ENCODE measurements at regions not wholly inside any gene's neighbourhood (a gene's known extent, or its start where the extent isn't known, plus 50 kb on each side); places are given as distances from the start of the nearest gene placed in this dataset.

DNA sequence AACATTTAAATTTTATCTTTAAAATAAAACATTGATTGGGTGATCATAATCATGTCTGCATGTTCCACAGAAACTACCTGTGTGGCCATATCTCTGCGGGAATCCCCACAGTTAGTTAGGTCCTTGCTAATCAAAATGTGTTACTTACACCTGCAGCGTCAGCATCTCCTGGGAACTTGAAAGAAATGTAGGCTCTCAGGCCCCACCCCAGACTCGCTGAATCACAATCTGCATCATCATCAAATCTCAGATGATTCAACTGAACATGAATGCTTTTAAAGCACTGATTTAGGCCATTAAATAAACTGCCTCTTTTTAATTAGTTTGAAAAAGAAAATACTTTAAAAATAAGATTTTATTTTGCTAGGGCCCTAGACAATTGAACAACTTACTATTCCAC, 577.8 kb downstream of the PYDC2 start:
- TF ChIP-seq CTCF (IDR thresholded peaks at IDR 0.05; ENCODE audit: insufficient read depth, low read depth, low read length): no peak
- TF ChIP-seq EZH2 (IDR thresholded peaks at IDR 0.05; ENCODE audit: insufficient read depth, low read length): no peak
